SKM-1 treated with dmso at 0.1 percent for 144 hours (cell line): ENCODE measurements at regions not wholly inside any gene's neighbourhood (a gene's known extent, or its start where the extent isn't known, plus 50 kb on each side); places are given as distances from the start of the nearest gene placed in this dataset.

Source experiments
- DNase-seq: peaks from one replicate; lab custom pipeline; 2025; ENCODE audit not compliant: unreplicated experiment; lab: John Stamatoyannopoulos, UW

DNA sequence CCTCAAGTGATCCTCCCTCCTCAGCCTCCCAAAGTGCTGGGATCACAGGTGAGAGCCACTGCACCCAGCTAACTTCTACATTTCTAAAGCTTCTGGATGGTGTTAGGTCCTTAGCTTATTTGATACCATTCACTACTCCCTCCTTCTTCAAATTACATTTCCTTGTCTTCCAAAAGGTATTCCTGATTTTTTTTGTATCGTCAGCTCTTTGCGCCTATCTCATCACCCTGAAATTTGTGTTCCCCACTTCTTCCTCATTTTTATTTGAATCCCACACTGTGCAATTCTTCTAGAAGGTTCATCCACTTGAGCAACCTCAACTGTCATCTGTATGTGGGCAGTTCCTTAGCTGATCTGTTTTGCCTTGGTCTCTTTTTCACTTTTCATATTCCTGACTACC is 241.8 kb upstream of the RGS6 start:
- DNase-seq = no peak

DNA sequence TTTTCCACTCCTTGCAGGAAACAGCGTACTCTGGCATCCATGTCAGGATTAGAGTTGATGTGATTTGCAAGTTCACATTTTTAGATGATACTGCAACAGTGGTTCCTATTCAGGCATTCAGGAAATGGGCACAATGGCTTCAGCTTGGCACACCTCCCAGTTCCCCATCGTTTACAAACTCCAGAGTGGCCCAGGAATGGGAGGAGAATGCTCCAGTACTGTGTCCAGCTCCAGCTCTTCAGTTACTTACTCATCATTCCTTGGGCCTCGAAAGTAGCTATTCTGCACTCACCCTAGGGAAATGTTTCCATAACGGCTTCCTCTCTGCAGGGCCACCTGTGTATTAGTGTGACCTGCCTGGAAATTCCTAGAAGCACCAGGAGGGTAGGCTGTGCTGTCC is 239.7 kb upstream of the RGS6 start:
- no peak for DNase-seq

DNA sequence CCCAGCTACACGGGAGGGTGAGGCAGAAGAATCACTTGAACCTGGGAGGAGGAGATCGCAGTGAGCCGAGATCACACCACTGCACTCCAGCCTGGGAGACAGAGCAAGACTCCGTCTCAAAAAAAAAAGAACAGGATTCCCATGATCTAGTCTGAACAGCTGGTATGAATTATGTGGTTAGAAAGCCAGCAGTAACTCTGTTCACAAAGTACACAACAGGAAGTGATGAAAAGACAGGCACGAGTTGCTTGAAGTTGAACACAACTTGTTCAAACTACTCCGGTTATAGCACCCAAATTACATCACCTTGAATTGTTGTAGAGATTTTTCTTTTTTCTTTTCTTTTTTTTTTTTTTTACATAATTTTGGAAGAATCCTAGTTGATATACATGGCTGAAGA is 238.8 kb upstream of the RGS6 start:
- DNase-seq = no peak

DNA sequence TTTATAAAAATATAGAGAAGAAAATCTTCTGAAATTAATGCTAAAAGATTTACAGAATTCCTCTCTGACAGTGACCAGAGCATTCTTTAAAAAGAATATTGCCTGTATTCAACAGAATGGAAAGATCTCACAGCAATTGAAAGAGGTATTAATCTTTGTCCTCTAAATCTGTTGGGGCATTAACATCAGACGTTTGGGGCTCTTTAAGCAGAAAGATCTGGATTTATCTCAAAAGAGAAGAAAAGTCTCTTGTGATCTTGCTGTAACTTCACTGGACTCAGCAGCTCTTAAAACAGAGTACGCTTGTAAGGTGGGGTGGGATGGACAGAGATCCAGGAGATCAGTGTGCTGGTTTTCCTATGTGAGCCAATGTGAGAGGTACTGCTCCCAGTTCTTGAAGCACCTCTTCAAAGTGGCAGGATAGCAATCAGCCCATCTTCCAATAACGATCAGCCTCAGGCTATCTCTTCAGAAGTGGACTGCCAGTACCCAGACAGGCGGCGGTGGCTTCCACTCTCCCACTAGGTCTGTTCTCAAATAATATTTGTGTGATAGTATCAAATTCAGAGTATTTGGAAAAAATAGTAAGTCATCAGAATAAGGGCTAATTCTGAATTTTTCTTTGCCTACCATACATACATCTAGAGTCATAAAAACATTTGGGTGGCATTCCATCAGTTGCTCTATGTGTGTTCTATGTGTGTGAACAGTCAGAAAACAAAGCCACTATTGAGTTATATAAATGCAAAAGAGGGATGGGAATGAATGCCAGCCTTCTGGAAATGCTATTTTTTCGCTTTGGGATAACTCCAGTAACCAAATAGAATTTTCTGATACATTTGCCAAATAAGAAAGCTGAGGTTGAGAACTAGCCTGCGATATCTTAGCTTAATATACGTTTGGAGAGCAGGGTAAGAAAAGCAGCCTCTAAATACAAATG is 237.4 kb upstream of the RGS6 start:
- DNase-seq = no peak

DNA sequence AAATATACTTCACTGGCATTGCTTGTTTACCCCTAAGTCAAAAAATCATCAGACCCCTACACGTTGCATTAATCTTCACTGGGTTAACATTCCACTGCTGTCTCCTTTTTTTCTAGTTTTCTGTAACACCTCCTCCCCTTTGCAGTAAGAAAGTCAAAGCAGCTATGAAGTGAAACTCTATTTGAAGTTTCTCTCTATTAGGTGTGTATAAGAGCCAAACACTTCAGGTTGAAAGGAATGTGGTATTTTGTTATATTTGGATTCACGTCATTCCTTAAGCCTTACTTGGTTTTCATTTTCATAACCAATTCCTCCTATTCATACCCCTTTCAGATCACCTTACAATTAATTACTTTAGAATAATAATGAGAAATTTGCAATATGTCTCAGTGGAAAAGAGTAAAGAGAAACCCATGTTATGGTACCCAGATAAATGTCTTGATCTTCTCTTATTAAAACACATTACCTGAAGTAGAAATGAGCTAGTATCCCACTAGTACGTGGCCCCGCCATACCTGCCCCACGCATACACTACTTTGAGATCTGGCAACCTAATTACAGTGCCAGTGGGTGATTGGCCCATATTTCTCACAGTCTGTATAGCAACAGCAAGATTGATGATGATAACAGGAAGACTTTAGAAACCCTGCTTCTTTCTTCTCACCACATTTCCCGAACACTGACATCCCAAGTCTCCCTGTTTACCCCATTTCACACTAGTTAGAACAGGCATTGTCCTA is 236.4 kb upstream of the RGS6 start:
- DNase-seq = no peak

DNA sequence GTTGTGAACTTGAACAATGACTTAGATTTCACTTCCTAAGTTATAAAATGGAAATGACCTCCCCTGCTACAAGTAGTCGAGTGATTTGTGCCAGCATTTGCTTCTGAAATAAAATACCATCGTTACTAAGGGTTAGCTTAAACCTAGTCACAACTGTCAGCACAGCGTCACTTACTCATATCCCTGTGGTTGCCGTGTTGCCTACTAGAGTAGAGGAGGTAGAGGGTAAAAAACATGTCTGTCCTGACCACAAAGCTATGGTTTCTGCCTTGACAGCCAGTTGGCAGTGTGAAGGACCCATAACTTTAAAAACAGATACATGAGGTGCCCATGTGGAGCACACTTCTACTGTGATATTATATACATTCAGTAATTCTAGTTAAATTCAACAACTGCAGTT is 234.2 kb upstream of the RGS6 start:
- no peak for DNase-seq

DNA sequence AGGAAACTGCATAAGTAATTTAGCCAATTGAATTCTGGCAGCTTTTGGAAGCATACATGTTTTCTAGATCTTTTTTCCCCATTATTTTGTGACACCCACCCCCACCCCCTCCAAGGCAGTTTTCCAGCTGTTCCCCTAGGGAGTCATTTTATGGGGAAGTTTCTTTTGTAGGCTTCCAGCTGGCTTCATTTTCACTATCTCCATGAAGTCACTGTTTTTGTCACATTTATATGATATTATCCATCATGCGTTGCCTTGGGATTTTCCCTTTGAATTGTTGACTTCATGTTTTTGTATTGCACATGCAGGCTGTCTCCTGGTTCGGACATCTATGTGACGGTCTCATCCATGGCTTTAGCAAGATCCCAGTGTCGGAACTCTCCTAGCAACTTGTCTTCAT is 233.6 kb upstream of the RGS6 start:
- DNase-seq = no peak

DNA sequence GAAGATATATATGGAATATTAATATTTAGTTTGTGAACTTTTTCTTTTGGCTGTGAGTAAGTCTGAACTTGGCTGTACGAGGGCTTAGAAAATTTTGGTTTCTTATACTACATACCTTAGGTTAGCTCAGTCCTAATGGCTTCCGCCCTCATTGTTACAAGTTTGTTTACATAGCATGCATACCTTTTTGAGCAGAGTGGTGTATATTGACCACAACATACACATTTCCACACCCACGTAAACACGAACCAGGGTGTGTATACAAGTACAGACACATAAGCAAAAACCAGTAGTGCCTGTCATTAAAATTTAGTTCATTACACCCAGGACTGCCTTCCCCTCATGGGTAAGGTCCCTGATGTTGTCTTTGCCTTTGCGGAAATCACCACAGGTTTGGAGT is 230.2 kb upstream of the RGS6 start:
- DNase-seq = no peak

DNA sequence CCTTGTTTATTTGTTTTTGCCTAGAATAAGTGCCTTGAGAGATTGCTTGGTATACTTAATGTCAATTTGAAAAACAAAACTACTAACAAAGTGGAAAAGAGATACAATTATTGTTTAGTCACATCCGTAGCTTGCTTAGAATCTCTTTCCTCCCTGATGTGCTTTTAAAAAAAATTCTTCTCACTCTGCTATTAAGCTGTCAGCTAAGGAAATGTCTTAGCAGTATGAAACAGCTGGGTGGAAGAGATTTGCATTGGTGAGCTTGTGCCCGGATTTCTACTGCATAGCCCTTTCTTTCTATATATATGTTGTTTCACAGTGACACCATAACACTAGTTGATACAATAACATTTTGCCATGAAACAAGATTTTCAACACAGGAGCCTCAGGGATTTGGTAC is 229.4 kb upstream of the RGS6 start:
- no peak for DNase-seq

DNA sequence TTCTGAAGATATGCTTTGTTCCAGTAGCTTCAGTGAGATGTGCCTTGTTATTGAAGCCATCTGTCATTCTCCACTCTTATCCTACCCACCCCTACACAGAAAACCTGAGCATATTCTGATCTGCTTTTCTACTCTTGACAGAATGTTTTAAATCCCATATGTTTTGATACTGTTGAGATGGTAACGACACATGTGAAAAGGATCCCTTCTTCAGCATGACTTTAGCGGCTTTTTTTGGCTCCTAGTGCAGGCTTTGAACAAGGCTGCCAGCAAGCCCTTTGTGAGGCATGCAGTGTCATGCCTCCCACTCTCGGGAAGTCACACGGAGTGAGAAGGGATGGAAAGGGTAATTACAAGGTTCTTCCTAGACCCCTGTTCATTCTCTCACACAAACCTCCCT is 228.8 kb upstream of the RGS6 start:
- no peak for DNase-seq

DNA sequence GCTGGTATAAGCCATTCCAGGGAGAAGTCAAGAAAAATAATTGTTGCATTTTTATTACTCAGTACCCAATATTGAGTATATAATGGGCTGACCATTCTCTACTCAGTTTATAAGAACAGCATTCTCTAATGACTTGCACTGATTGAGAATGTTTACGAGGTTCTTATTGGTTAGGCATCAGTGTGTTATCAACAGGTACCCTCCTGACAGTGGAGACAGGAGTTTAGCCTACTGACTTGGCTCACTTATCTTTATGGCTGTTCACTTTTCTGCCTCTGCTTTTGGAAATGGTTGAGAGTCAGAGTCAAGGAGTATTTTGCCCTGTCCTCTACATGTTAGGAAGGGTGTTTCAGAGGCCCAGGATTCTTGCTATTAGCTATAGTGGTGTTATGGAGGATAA is 228.0 kb upstream of the RGS6 start:
- DNase-seq = no peak

DNA sequence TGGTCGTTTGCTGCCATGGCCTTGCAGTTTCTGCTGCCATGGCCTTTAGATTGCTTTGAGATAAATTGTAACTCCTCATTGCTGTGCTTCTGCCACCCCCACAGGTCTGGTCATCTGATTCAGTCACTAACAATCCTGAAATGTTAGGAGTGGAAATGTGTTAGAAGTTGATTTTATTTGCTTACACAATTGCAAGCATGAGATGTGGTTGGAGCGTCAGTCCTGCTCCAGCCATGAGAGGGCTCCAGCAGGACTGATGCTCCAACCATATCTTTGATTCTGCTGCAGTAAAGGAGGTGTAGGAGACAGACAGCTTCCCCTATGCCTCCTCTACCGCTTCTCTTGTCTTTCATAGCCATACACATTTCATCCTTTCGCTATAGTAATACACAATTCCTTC is 226.8 kb upstream of the RGS6 start:
- no peak for DNase-seq

DNA sequence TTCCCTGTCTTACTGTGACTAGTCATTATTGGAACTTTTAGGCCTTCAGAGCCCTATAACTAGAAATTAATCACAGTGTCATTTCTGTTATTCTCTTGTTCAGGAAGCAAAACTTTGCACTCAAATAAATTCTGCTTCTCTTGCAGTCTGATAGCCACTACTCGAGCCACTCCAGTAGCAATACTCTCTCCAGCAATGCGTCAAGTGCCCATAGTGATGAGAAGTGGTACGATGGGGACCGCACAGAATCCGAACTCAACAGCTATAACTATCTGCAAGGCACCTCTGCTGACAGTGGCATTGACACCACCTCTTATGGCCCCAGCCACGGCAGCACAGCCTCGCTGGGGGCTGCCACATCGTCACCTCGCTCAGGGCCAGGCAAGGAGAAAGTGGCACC is 223.2 kb upstream of the RGS6 start:
- DNase-seq = no peak

DNA sequence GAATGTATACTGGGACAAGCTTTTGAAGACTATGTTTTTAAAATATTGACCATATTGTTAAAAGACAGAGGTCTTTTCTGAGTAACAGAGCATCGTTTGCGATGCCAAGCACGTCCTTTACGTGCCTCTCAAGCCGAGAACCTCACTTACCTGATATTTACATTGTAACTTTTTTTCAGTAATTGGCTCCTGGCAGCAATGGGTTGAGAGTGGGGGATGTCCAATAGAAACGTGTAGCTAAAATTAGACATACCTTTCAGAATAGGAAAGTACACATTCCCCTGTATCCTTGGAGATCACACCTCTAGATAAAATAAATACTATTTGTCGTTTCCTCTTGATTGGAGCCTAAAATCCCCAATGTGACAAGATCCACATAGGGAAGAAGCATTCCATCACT is 222.2 kb upstream of the RGS6 start:
- no peak for DNase-seq

DNA sequence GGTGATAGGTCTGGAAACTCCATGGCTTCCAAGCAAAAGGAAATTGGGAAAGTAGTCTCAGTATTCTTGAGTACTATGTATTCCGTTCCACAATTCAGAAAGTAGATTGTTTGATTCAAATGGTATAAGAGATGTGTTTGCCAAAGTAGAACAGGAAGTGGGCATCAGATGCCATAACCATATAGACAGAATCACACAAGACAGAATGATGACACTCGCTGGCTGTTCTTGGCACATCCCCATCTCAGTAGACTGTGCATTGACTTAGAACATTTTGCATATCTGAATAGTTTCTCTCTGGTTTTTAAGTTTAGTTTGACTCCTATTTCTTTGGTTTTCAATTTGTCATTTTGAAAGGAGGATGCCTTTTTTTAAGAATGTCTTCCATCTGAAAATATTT is 221.1 kb upstream of the RGS6 start:
- no peak for DNase-seq

DNA sequence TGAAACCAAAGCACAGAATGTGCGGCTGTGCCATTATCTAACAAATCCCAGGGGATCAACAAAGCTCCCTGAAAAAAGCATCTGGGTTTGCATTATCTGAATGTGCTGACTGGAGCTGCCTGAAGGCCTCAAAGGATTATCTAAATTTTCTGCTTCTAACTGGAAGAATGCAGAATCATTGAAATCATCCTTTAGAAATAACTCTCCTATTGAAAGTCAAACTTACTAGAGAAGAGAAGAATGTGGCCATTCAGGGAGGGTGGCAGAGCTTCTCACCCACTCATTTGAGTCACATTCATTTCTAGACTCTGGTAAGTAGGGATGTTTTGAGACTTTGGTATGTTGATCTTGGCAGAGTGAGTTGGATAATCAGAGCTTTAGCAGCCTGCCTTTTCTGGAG is 220.6 kb upstream of the RGS6 start:
- DNase-seq = no peak

DNA sequence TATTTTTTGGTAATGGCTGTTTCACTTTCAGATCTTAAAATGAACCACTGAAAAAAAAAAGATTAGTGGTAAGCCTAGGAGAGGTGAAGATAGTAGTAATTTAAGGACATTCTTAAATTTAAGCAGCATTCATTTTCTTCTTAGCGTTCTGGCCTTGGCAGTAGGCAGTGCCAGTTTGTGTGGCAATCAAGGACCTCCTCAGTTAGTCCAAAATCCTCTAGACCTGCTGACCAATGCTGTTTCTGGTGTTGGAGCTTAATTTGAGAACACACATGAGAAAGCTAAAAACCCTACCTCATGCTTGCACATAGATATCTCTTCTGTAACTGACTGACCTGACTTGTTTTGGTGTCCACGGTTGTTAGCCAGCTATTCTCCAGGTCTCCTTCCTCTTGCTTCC is 219.8 kb upstream of the RGS6 start:
- no peak for DNase-seq

DNA sequence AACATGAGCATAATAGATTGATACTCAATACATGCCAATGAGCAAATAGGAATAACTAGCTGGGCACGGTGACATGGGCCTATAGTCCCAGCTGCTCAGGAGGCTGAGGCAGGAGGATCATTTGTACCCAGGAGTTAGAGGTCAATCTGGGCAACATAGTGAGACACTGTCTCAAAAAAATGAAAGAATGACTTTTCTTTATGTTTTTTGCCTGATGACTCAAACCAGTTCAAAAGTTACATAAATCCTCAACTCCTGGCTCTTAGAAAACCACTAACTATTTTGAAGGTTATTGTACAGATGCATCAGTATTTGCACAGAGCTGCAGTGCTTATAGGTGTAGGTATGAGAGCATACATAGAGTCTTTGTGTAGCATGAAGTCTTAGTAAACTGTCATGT is 219.2 kb upstream of the RGS6 start:
- no peak for DNase-seq

DNA sequence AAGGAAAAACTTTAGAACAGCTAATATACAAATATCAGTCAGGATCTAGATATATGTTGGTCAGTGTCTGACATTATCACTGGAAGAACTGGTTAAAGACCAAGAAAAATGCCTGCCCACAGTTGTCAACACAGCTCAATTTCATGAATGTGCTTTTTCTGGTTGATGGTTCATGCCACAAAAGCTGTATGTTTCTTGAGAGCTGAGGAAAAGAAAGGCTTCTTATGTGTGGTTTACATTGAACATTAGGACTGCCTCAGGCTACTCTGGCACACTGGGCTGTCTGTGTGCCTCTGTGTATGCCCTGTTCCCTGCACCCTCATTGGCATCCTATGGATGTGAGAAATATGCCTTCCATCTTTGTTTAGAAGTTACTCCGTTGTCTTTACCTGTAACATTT is 218.8 kb upstream of the RGS6 start:
- no peak for DNase-seq

DNA sequence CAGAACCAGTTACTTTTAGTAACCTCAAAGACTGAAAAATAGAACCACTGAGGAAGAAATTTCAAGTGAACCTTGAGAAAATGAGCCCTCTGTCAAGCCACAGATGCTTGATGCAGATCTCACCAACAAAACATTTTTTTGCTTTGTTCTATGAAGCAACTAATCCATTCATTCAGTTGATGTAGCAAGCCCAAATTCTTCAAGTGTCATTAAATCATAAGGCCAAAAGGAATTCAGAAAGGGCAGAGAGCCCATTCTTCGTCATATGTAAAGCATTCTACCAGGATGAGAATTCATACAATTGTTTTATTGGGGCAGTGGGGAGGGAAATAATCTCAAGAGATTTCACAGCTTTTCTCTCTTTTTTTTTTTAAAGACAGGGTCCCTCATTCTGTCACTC is 218.0 kb upstream of the RGS6 start:
- no peak for DNase-seq

DNA sequence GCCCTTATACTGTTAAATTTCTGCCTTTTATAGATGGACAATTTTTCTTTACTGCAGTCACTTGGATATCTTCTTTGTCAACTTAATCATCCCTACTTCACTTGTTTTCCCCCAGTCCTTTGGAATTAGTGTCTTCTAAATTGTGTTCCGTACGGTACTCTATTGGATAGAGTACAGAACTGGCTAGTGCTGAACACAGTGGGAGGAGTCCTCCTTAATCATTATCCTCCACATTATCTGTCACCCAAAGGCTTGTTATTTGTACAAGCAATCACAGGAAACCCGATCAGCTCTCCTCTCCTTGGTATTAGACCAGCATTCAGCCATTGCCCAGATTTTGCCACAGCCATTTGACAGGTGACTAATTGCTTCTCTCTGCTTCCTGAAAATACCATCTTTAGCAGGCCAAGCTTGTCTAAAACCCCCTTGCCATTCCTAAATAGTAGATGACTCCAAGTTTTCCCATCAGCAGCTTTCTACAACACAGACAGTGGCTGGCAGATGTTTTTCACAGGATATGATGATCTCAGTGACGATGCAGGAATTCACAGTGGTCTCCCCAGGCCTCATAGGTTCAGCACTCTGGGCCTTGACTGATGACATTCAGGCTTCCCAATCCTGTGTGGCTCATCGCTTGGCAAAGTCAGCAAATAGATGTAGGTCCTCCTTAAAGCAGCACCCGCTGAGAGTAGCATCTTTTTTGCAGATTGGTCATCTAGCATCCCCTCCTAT is 216.0 kb upstream of the RGS6 start:
- no peak for DNase-seq
